H1 (cell line): ENCODE measurements at regions not wholly inside any gene's neighbourhood (a gene's known extent, or its start where the extent isn't known, plus 50 kb on each side); places are given as distances from the start of the nearest gene placed in this dataset.

Experiments
- CTCF ChIA-PET: fragments of 300-600 bp; sonication (Branson Sonifier 250); formaldehyde crosslinking; loops from one replicate; lab custom pipeline; 2021; ENCODE audit not compliant: partially characterized antibody; lab: Charles Lee
- POLR2A ChIA-PET: fragments of 300-600 bp; sonication (Branson Sonifier 250); formaldehyde crosslinking; loops from one replicate; lab custom pipeline; 2021; ENCODE audit warnings: inconsistent platforms; ENCODE audit not compliant: partially characterized antibody; lab: Charles Lee
- DNase-seq, 2 experiments: peaks; one replicate each; pipeline versions ENCODE4 v3.0.0 to v3.0.0-alpha.2; 2010 to 2022; ENCODE audit warnings: low spot score in 2 of 2, low read depth in 1 of 2, mixed read lengths in 1 of 2
- FAIRE-seq: peaks from 2 replicates; lab custom pipeline; 2011; peaks lifted over from hg19 to GRCh38; lab: Jason Lieb, UNC
- H2AFZ ChIP-seq: 2 replicates; pipeline ENCODE4 v1.8.1; 2012; ENCODE audit warnings: low read length, inconsistent platforms
- H2AK5ac ChIP-seq: 2 replicates; pipeline ENCODE4 v1.6.1; 2013; ENCODE audit warnings: low read depth, low read length
- H2BK120ac ChIP-seq: replicated peaks from 2 replicates; pipeline ENCODE3; 2013; ENCODE audit warnings: low read depth, low read length, inconsistent platforms
- H2BK12ac ChIP-seq: 2 replicates; pipeline ENCODE4 v1.6.1; 2013; ENCODE audit warnings: low read depth, low read length
- H2BK15ac ChIP-seq: 2 replicates; pipeline ENCODE4 v1.6.1; 2013; ENCODE audit warnings: low read length
- H2BK20ac ChIP-seq: 2 replicates; pipeline ENCODE4 v1.6.1; 2013; ENCODE audit warnings: low read length
- H2BK5ac ChIP-seq: 2 replicates; pipeline ENCODE4 v1.6.1; 2013; ENCODE audit warnings: low read depth, low read length
- H3K14ac ChIP-seq: 2 replicates; pipeline ENCODE4 v1.6.1; 2013; ENCODE audit warnings: inconsistent platforms; ENCODE audit not compliant: insufficient read length
- H3K18ac ChIP-seq: 2 replicates; pipeline ENCODE4 v1.6.1; 2013; ENCODE audit warnings: low read length; ENCODE audit errors: extremely low read depth
- H3K23ac ChIP-seq: 2 replicates; pipeline ENCODE4 v1.6.1; 2013; ENCODE audit warnings: inconsistent platforms; ENCODE audit not compliant: insufficient read length
- H3K23me2 ChIP-seq: 2 replicates; pipeline ENCODE4 v1.6.1; 2013; ENCODE audit warnings: low read depth, low read length
- H3K27ac ChIP-seq: 2 replicates; pipeline ENCODE4 v1.6.1; 2011; ENCODE audit warnings: low read depth, low read length, inconsistent platforms
- H3K27me3 ChIP-seq, 4 experiments: replicated peaks in 1 of 4; 1 replicate in 1 of 4; 2 replicates in 3 of 4; pipeline versions ENCODE4 v1.6.1 to v1.8.1; 2011 to 2013; ENCODE audit warnings: low read length in 3 of 4, mild to moderate bottlenecking in 3 of 4, inconsistent platforms in 2 of 4, mixed read lengths in 2 of 4, moderate library complexity in 1 of 4; ENCODE audit not compliant: control insufficient read depth in 3 of 4, insufficient read depth in 3 of 4; ENCODE audit errors: extremely low read depth in 1 of 4
- H3K36me3 ChIP-seq, 4 experiments: 2 replicates each; pipeline versions ENCODE4 v1.6.1 to v1.8.1; 2011 to 2013; ENCODE audit warnings: mild to moderate bottlenecking in 4 of 4, low read length in 3 of 4, moderate library complexity in 2 of 4, control low read depth in 1 of 4, inconsistent platforms in 1 of 4; ENCODE audit not compliant: insufficient read depth in 4 of 4, control insufficient read depth in 2 of 4
- H3K4ac ChIP-seq: replicated peaks from 2 replicates; pipeline ENCODE3; 2013; ENCODE audit warnings: low read length, low read depth, mixed read lengths, inconsistent platforms; ENCODE audit not compliant: insufficient read length
- H3K4me1 ChIP-seq, 4 experiments: replicated peaks in 1 of 4; 1 replicate in 1 of 4; 2 replicates in 3 of 4; pipeline versions ENCODE4 v1.6.1 to v1.8.1; 2011 to 2013; ENCODE audit warnings: low read length in 3 of 4, inconsistent platforms in 2 of 4, mixed read lengths in 1 of 4; ENCODE audit not compliant: insufficient read depth in 4 of 4, control insufficient read depth in 3 of 4
- H3K4me2 ChIP-seq, 2 experiments: 2 replicates each; pipeline versions ENCODE4 v1.6.1 to v1.8.1; 2011 to 2013; ENCODE audit warnings: low read depth in 2 of 2, low read length in 2 of 2, control low read depth in 1 of 2, inconsistent platforms in 1 of 2, mild to moderate bottlenecking in 1 of 2; ENCODE audit not compliant: insufficient read depth in 1 of 2
- H3K4me3 ChIP-seq, 4 experiments: fragments of 200-600, 300-600 bp in 1 of 4; sonication (generic), shearing (Covaris generic), sonication (Bioruptor Twin) in 1 of 4; 2 replicates each; pipeline versions ENCODE4 v1.5.1 to v1.8.1; 2011 to 2016; ENCODE audit warnings: low read length in 4 of 4, low read depth in 3 of 4, control low read depth in 2 of 4, inconsistent platforms in 2 of 4, mild to moderate bottlenecking in 2 of 4, mixed read lengths in 1 of 4, moderate library complexity in 1 of 4; ENCODE audit not compliant: insufficient read depth in 2 of 4; ENCODE audit errors: extremely low read depth in 1 of 4
- H3K56ac ChIP-seq: replicated peaks from 2 replicates; pipeline ENCODE3; 2013; ENCODE audit warnings: low read depth, mild to moderate bottlenecking, mixed read lengths, low read length, inconsistent platforms; ENCODE audit not compliant: insufficient read length
- H3K79me1 ChIP-seq: 2 replicates; pipeline ENCODE4 v1.6.1; 2013; ENCODE audit warnings: low read depth, low read length, control low read depth
- H3K79me2 ChIP-seq, 2 experiments: 2 replicates each; pipeline versions ENCODE4 v1.6.1 to v1.8.1; 2012 to 2013; ENCODE audit warnings: low read length in 2 of 2, mild to moderate bottlenecking in 2 of 2, inconsistent platforms in 1 of 2; ENCODE audit not compliant: insufficient read depth in 2 of 2, control insufficient read depth in 1 of 2
- H3K9ac ChIP-seq, 4 experiments: replicated peaks in 1 of 4; 1 replicate in 1 of 4; 2 replicates in 3 of 4; pipeline versions ENCODE4 v1.6.1 to v1.8.1; 2011 to 2013; ENCODE audit warnings: low read depth in 3 of 4, low read length in 3 of 4, control low read depth in 2 of 4, mild to moderate bottlenecking in 2 of 4, moderate library complexity in 2 of 4, inconsistent platforms in 1 of 4; ENCODE audit errors: extremely low read depth in 1 of 4
- H3K9me3 ChIP-seq, 2 experiments: 2 replicates each; pipeline versions ENCODE4 v1.6.1 to v1.8.1; 2012 to 2013; ENCODE audit warnings: mild to moderate bottlenecking in 2 of 2, moderate library complexity in 2 of 2, control low read depth in 1 of 2, inconsistent platforms in 1 of 2, low read depth in 1 of 2, low read length in 1 of 2, mixed read lengths in 1 of 2; ENCODE audit not compliant: insufficient read depth in 2 of 2
- H4K20me1 ChIP-seq, 2 experiments: replicated peaks in 1 of 2; 2 replicates each; pipeline versions ENCODE3 to v1.8.1; 2011 to 2013; ENCODE audit warnings: inconsistent platforms in 2 of 2, low read length in 2 of 2, mild to moderate bottlenecking in 1 of 2; ENCODE audit not compliant: insufficient read depth in 2 of 2, control insufficient read depth in 1 of 2
- H4K5ac ChIP-seq: 2 replicates; pipeline ENCODE4 v1.6.1; 2013; ENCODE audit warnings: low read length, low read depth, mixed read lengths, inconsistent platforms; ENCODE audit not compliant: insufficient read length
- H4K8ac ChIP-seq: 2 replicates; pipeline ENCODE4 v1.8.0; 2013; ENCODE audit warnings: mild to moderate bottlenecking, moderate library complexity, low read length, inconsistent platforms; ENCODE audit not compliant: insufficient read depth; ENCODE audit errors: extremely low read depth
- H4K91ac ChIP-seq: replicated peaks from 2 replicates; pipeline ENCODE3; 2013; ENCODE audit warnings: low read length, mixed read lengths, inconsistent platforms; ENCODE audit not compliant: insufficient read length
- HDAC6 ChIP-seq: IDR thresholded peaks from one replicate; pipeline ENCODE4 v1.7.1; 2012; ENCODE audit warnings: low read depth, mild to moderate bottlenecking, inconsistent platforms, low read length, moderate library complexity
- MAFK ChIP-seq: IDR thresholded peaks from 2 replicates; pipeline ENCODE4 v1.6.1; 2012; ENCODE audit warnings: low read depth, mild to moderate bottlenecking, improper control_type of control experiment, low read length
- RAD21 ChIP-seq, 2 experiments: IDR thresholded peaks in 1 of 2; conservative IDR thresholded peaks in 1 of 2; 2 replicates each; pipeline ENCODE4 v1.6.1; 2011; ENCODE audit warnings: low read depth in 2 of 2, low read length in 2 of 2, improper control_type of control experiment in 1 of 2, inconsistent platforms in 1 of 2, mild to moderate bottlenecking in 1 of 2, moderate library complexity in 1 of 2
- RBBP5 ChIP-seq: IDR thresholded peaks from 2 replicates; pipeline ENCODE4 v1.7.1; 2012; ENCODE audit warnings: low read depth, mild to moderate bottlenecking, inconsistent platforms, low read length, moderate library complexity, borderline replicate concordance
- SAP30 ChIP-seq: fragments of 300-600 bp; sonication (generic); IDR thresholded peaks from 2 replicates; pipeline ENCODE4 v1.7.1; 2012; ENCODE audit warnings: low read length, moderate library complexity, mild to moderate bottlenecking, inconsistent platforms; ENCODE audit not compliant: insufficient read depth, insufficient replicate concordance
- SP2 ChIP-seq: IDR thresholded peaks from 2 replicates; pipeline ENCODE4 v1.6.1; 2012; ENCODE audit warnings: mild to moderate bottlenecking, low read length, inconsistent platforms
- YY1 ChIP-seq: IDR thresholded peaks from 2 replicates; pipeline ENCODE4 v1.6.1; 2011; ENCODE audit warnings: low read depth, mild to moderate bottlenecking, low read length

- H3K23ac ChIP-seq: no peak overlapping the region
- TF ChIP-seq SP2 (no peak), RBBP5 (no peak), MAFK (no peak), HDAC6 (no peak), SAP30 (no peak), YY1 (no peak), RAD21 (IDR thresholded peaks at IDR 0.05 in 1 of 2, conservative IDR thresholded peaks at IDR 0.05 in 1 of 2; ENCODE audit: low read depth in 2 of 2, low read length in 2 of 2) (no peak)
- H2BK120ac ChIP-seq: no peak overlapping the region
- CTCF ChIA-PET: no interaction called here
- no peaks in the 10 kb centered on the region for H3K79me1 ChIP-seq
- H2BK20ac ChIP-seq: no peak overlapping the region
- H4K5ac ChIP-seq: no peak overlapping the region
- no peak overlapping the region for H3K14ac ChIP-seq
- DNase-seq: no peak
- POLR2A ChIA-PET: no interaction called here
- H3K4me2 ChIP-seq: no peak overlapping the region
- H3K36me3 ChIP-seq: no peaks in the 10 kb centered on the region
- H2BK5ac ChIP-seq: no peak overlapping the region
- no peaks in the 10 kb centered on the region for H3K9me3 ChIP-seq
- no peak overlapping the region for H2BK15ac ChIP-seq
- H4K8ac ChIP-seq: no peak overlapping the region
- H2AFZ ChIP-seq: no peak overlapping the region
- no peaks in the 10 kb centered on the region for H3K23me2 ChIP-seq
- no peak overlapping the region for H3K18ac ChIP-seq
- H4K20me1 ChIP-seq: no peaks in the 10 kb centered on the region
- no peak overlapping the region for H3K9ac ChIP-seq
- no peaks in the 10 kb centered on the region for H3K79me2 ChIP-seq
- no peaks in the 10 kb centered on the region for H3K4me1 ChIP-seq
- H3K4ac ChIP-seq: no peak overlapping the region
- H3K4me3 ChIP-seq: no peak overlapping the region
- H3K27ac ChIP-seq: no peak overlapping the region
- H2AK5ac ChIP-seq: no peak overlapping the region
- no peak for FAIRE-seq
- H2BK12ac ChIP-seq: no peak overlapping the region
- H3K27me3 ChIP-seq: no peaks in the 10 kb centered on the region
- H4K91ac ChIP-seq: no peak overlapping the region
- H3K56ac ChIP-seq: no peak overlapping the region
Measured at GRCh38 chrX:118904218-118904617, 70.2 kb upstream of the LONRF3 start.
